HepG2 (cell line): ENCODE measurements at regions not wholly inside any gene's neighbourhood (a gene's known extent, or its start where the extent isn't known, plus 50 kb on each side); places are given as distances from the start of the nearest gene placed in this dataset.

Experiments used
- ATAC-seq: fragments of 200-7000 bp; cut with Tn5 transposase; 3 replicates; pipeline ENCODE4 v1.9.1; 2020; ENCODE audit warnings: mild to moderate bottlenecking, moderate library complexity
- BruUV-seq: library from RNA; stranded (reverse); fragments of 400-500 nt; replicated peaks from 2 replicates; lab custom pipeline; 2021; lab: Mats Ljungman, UMichigan
- CTCF ChIA-PET: fragments of 300-600 bp; formaldehyde crosslinking; extraction: SDS; loops from one replicate; lab custom pipeline; 2021; ENCODE audit warnings: low total read pairs, inconsistent platforms, low intra/inter-chr PET ratio; lab: Yijun Ruan, JAX
- POLR2A ChIA-PET: fragments of 350-600 bp; sonication (Branson Sonifier 250); formaldehyde crosslinking; loops from one replicate; lab custom pipeline; 2020; ENCODE audit warnings: antibody characterized with exemption, inconsistent platforms; lab: Yijun Ruan, JAX
- DNase-seq: peaks from one replicate; pipeline ENCODE4 v3.0.0-alpha.2; 2015; ENCODE audit warnings: low spot score
- FAIRE-seq: peaks from 3 replicates; lab custom pipeline; 2011; peaks lifted over from hg19 to GRCh38; lab: Jason Lieb, UNC
- H2AFZ ChIP-seq: one replicate; pipeline ENCODE4 v1.6.1; 2011; ENCODE audit warnings: low read length, inconsistent platforms
- H3K27ac ChIP-seq: fragments of 300-600 bp; 3 replicates; pipeline ENCODE4 v1.8.0; 2011; ENCODE audit warnings: mixed run types, mild to moderate bottlenecking, mixed read lengths, low read length, inconsistent platforms; ENCODE audit not compliant: insufficient read depth; ENCODE audit errors: extremely low read length
- H3K27me3 ChIP-seq, 2 experiments: fragments of 200-600 bp in 1 of 2; 2 replicates in 1 of 2; 3 replicates in 1 of 2; pipeline versions ENCODE4 v1.6.0 to v1.8.0; 2011; ENCODE audit warnings: low read length in 2 of 2, mild to moderate bottlenecking in 2 of 2, moderate library complexity in 2 of 2, inconsistent platforms in 1 of 2; ENCODE audit not compliant: insufficient read depth in 2 of 2, control insufficient read depth in 1 of 2
- H3K36me3 ChIP-seq, 2 experiments: fragments of 200-600 bp in 1 of 2; replicated peaks in 1 of 2; 2 replicates in 1 of 2; 3 replicates in 1 of 2; pipeline versions ENCODE4 v1.5.1 to v1.8.0; 2011; ENCODE audit warnings: low read length in 2 of 2, inconsistent platforms in 1 of 2; ENCODE audit not compliant: insufficient read depth in 2 of 2, control insufficient read depth in 1 of 2
- H3K4me1 ChIP-seq: 2 replicates; pipeline ENCODE4 v1.5.1; 2012; ENCODE audit warnings: low read length, inconsistent platforms; ENCODE audit not compliant: insufficient read depth
- H3K4me2 ChIP-seq: 2 replicates; pipeline ENCODE4 v1.6.0; 2011; ENCODE audit warnings: low read depth, low read length, inconsistent platforms
- H3K4me3 ChIP-seq, 3 experiments: fragments of 200-600 bp in 1 of 3; sonication (generic), shearing (Covaris generic) in 1 of 3; replicated peaks in 1 of 3; 2 replicates each; pipeline ENCODE4 v1.5.1; 2011 to 2016; ENCODE audit warnings: low read length in 3 of 3, inconsistent platforms in 2 of 3, low read depth in 2 of 3, mild to moderate bottlenecking in 2 of 3, control low read depth in 1 of 3, mixed read lengths in 1 of 3; ENCODE audit not compliant: insufficient read depth in 1 of 3
- H3K79me2 ChIP-seq: one replicate; pipeline ENCODE4 v1.6.1; 2011; ENCODE audit warnings: low read length, inconsistent platforms; ENCODE audit not compliant: insufficient read depth
- H3K9ac ChIP-seq: 2 replicates; pipeline ENCODE4 v1.6.0; 2011; ENCODE audit warnings: mild to moderate bottlenecking, low read depth, low read length, inconsistent platforms; ENCODE audit not compliant: insufficient read depth
- H3K9me3 ChIP-seq: 2 replicates; pipeline ENCODE4 v1.5.1; 2012; ENCODE audit warnings: mild to moderate bottlenecking, low read length
- H4K20me1 ChIP-seq: 2 replicates; pipeline ENCODE4 v1.6.0; 2011; ENCODE audit warnings: inconsistent platforms, mild to moderate bottlenecking, low read length, moderate library complexity; ENCODE audit not compliant: insufficient read depth
- BCL6 ChIP-seq: IDR thresholded peaks from 2 replicates; pipeline ENCODE4 v1.6.1; 2016; ENCODE audit warnings: missing genetic modification reagents, missing compliant biosample characterization
- KDM3A ChIP-seq: IDR thresholded peaks from 2 replicates; pipeline ENCODE4 v1.6.1; 2018; ENCODE audit warnings: low read depth, missing compliant biosample characterization
- NFYB ChIP-seq: sonication (generic); formaldehyde crosslinking; IDR thresholded peaks from 2 replicates; pipeline ENCODE4 v1.4.0; 2020; ENCODE audit warnings: missing genetic modification reagents
- POLR2A ChIP-seq, 2 experiments: IDR thresholded peaks; 2 replicates each; pipeline ENCODE4 v1.6.1; 2011; ENCODE audit warnings: low read depth in 2 of 2, low read length in 2 of 2, mild to moderate bottlenecking in 1 of 2, moderate library complexity in 1 of 2; ENCODE audit not compliant: insufficient read depth in 1 of 2
- RORA ChIP-seq: sonication (generic); formaldehyde crosslinking; IDR thresholded peaks from 2 replicates; pipeline ENCODE4 v1.5.0; 2020; ENCODE audit warnings: mild to moderate bottlenecking, missing genetic modification reagents, moderate library complexity
- SETDB1 ChIP-seq: sonication (generic); formaldehyde crosslinking; IDR thresholded peaks from 2 replicates; pipeline ENCODE4 v1.5.1; 2020; ENCODE audit warnings: missing genetic modification reagents, mild to moderate bottlenecking, borderline replicate concordance
- SIN3A ChIP-seq: IDR thresholded peaks from 2 replicates; pipeline ENCODE4 v1.6.1; 2011; ENCODE audit warnings: low read depth, mild to moderate bottlenecking, control low read depth, low read length, borderline replicate concordance
- ZBTB33 ChIP-seq: sonication (generic); formaldehyde crosslinking; IDR thresholded peaks from 2 replicates; pipeline ENCODE4 v1.4.0; 2020; ENCODE audit warnings: missing genetic modification reagents
- ZNF234 ChIP-seq: sonication (generic); formaldehyde crosslinking; conservative IDR thresholded peaks from 2 replicates; pipeline ENCODE4 v1.5.1; 2020; ENCODE audit warnings: mild to moderate bottlenecking, missing genetic modification reagents
- ZSCAN9 ChIP-seq: IDR thresholded peaks from 2 replicates; pipeline ENCODE4 v1.6.1; 2016; ENCODE audit warnings: borderline replicate concordance
- WGBS: methylation state at CpG from one replicate; pipeline ENCODE4 v1.1.6; 2017; ENCODE audit warnings: low lambda C conversion rate; 5-methylcytosine and 5-hydroxymethylcytosine counted together
- in situ Hi-C: cut with HindIII; loops from 2 replicates; pipeline ENCODE4 v1.10.0; 2017; ENCODE audit warnings: low pct_unique_long_range_greater_than_20kb; ENCODE audit not compliant: extremely low pct_ligation_motif_present
- intact Hi-C: fragments of 100-400 bp; cut with micrococcal nuclease; formaldehyde crosslinking; loops from one replicate; pipeline ENCODE4 v1.10.0; 2022; ENCODE audit not compliant: unreplicated experiment

GRCh38 chr1:232310541-232310940 lies 319.4 kb downstream of the SIPA1L2 start:
- Histone ChIP-seq H4K20me1 (no peaks in the 10 kb centered on the region), H3K36me3 (no peaks in the 10 kb centered on the region), H3K9me3 (peaks cover 9% of the 10 kb centered on the region; the same call in 1 of the 2 replicates), H3K9ac (no peak overlapping the region), H3K4me3 (no peak overlapping the region), H3K4me2 (no peak overlapping the region), H3K27ac (no peak overlapping the region), H3K79me2 (no peaks in the 10 kb centered on the region), H2AFZ (no peak overlapping the region), H3K27me3 (no peaks in the 10 kb centered on the region; a peak in 1 of 5 replicates)
- in situ Hi-C loops (no loop called here), intact Hi-C loops (no loop called here)
- 10% methylated on average over 5 of the region's 5 CpGs for WGBS
- POLR2A ChIA-PET, result no interaction called here
- FAIRE-seq, result no peak
- no TSS peak for BruUV-seq
- no peak for DNase-seq
- CTCF ChIA-PET, result no interaction called here
- ATAC-seq, result no peak
- TF ChIP-seq POLR2A (IDR thresholded peaks at IDR 0.05; ENCODE audit: insufficient read depth in 1 of 2, low read depth in 2 of 2, low read length in 2 of 2) (no peak), SETDB1 (CRISPR knock-in tag) (no peak), RORA (CRISPR knock-in tag) (no peak), SIN3A (no peak), ZSCAN9 (CRISPR knock-in tag) (no peak)
- TF ChIP-seq, all 625 proteins: peak for 0
- H3K4me1 ChIP-seq, result no peaks in the 10 kb centered on the region

DNA sequence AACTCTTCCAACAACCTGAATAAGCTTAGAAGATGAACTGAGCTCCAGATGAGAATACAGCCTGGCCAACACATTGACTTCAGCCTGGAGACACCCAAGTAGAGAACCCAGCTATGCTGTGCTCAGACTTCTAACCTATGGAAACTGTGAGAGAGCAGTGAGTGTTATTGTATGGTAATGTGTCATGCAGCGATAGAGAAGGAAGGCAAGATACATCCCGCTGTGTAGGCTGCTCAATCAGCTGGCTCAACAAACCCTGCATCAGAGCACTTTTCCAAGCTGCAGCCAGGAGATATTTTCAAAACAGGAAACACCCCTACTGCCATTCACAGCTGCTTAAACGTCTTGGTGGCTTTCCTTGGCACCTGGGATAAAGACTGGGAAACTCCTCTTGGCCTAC lies 321.3 kb downstream of the SIPA1L2 start:
- CTCF ChIA-PET, result no interaction called here
- no CpG with 5 or more reads among the region's 3 CpGs for WGBS
- Histone ChIP-seq H3K4me2 (no peak overlapping the region), H3K36me3 (no peaks in the 10 kb centered on the region), H3K79me2 (no peaks in the 10 kb centered on the region), H3K4me1 (no peaks in the 10 kb centered on the region), H2AFZ (no peak overlapping the region), H3K27ac (no peak overlapping the region), H3K27me3 (no peaks in the 10 kb centered on the region; a peak in 1 of 5 replicates), H3K4me3 (no peak overlapping the region), H4K20me1 (no peaks in the 10 kb centered on the region), H3K9ac (no peak overlapping the region), H3K9me3 (peaks cover 9% of the 10 kb centered on the region; the same call in 1 of the 2 replicates)
- BruUV-seq, result no TSS peak
- DNase-seq (no peak), FAIRE-seq (no peak), ATAC-seq (no peak)
- intact Hi-C loops (no loop called here), in situ Hi-C loops (no loop called here)
- TF ChIP-seq ZNF234 (CRISPR knock-in tag) (no peak), NFYB (CRISPR knock-in tag) (no peak), KDM3A (CRISPR knock-in tag) (no peak), ZBTB33 (CRISPR knock-in tag) (no peak), BCL6 (no peak)
- POLR2A ChIA-PET, result no interaction called here
